Smooth muscle cell (in vitro differentiated cells): ENCODE measurements at regions not wholly inside any gene's neighbourhood (a gene's known extent, or its start where the extent isn't known, plus 50 kb on each side); places are given as distances from the start of the nearest gene placed in this dataset.

Source experiments
- DNase-seq: peaks from one replicate; lab custom pipeline; 2025; ENCODE audit not compliant: unreplicated experiment; lab: John Stamatoyannopoulos, UW
- H2AFZ ChIP-seq: fragments of 200-600 bp; sonication (generic); 2 replicates; pipeline ENCODE4 v1.6.0; 2016; ENCODE audit warnings: antibody characterized with exemption, low read depth, mild to moderate bottlenecking
- H3F3A ChIP-seq: fragments of 200-600 bp; sonication (generic); 2 replicates; pipeline ENCODE4 v1.6.0; 2017; ENCODE audit warnings: antibody characterized with exemption, low read depth
- H3K27ac ChIP-seq: fragments of 200-600 bp; sonication (generic); 2 replicates; pipeline ENCODE4 v1.5.1; 2016; ENCODE audit warnings: low read depth, mild to moderate bottlenecking
- H3K27me3 ChIP-seq: fragments of 200-600 bp; sonication (generic); 2 replicates; pipeline ENCODE4 v1.6.1; 2016; ENCODE audit warnings: low read depth, mild to moderate bottlenecking
- H3K36me3 ChIP-seq: fragments of 200-600 bp; sonication (generic); 2 replicates; pipeline ENCODE4 v1.5.1; 2016; ENCODE audit warnings: low read depth
- H3K4me1 ChIP-seq: fragments of 200-600 bp; sonication (generic); 2 replicates; pipeline ENCODE4 v1.5.1; 2016; ENCODE audit warnings: low read depth
- H3K4me2 ChIP-seq: fragments of 200-600 bp; sonication (generic); 2 replicates; pipeline ENCODE4 v1.6.0; 2016; ENCODE audit warnings: mild to moderate bottlenecking
- H3K4me3 ChIP-seq: fragments of 200-600 bp; sonication (generic); 2 replicates; pipeline ENCODE4 v1.5.1; 2016; ENCODE audit warnings: mild to moderate bottlenecking
- H3K79me2 ChIP-seq: fragments of 200-600 bp; sonication (generic); 2 replicates; pipeline ENCODE4 v1.6.0; 2016; ENCODE audit warnings: low read depth, mild to moderate bottlenecking
- H3K9ac ChIP-seq: fragments of 200-600 bp; sonication (generic); 2 replicates; pipeline ENCODE4 v1.6.0; 2016; ENCODE audit warnings: low read depth
- H3K9me3 ChIP-seq: fragments of 200-600 bp; sonication (generic); replicated peaks from 2 replicates; pipeline ENCODE4 v1.5.1; 2016; ENCODE audit warnings: low read depth
- H4K20me1 ChIP-seq: fragments of 200-600 bp; sonication (generic); 2 replicates; pipeline ENCODE4 v1.6.0; 2016; ENCODE audit warnings: low read depth
- CTCF ChIP-seq: fragments of 200-600 bp; sonication (generic); IDR thresholded peaks from 2 replicates; pipeline ENCODE4 v1.5.1; 2017; ENCODE audit warnings: borderline replicate concordance, mild to moderate bottlenecking, antibody characterized with exemption; ENCODE audit not compliant: insufficient read depth, poor library complexity, severe bottlenecking
- WGBS: methylation state at CpG from one replicate; pipeline ENCODE4 v1.1.7; 2016; ENCODE audit warnings: low lambda C conversion rate; 5-methylcytosine and 5-hydroxymethylcytosine counted together

GRCh38 chr2:113812204-113812603 is 55.8 kb upstream of the SLC35F5 start:
- H3K4me3 ChIP-seq, result no peak overlapping the region
- H4K20me1 ChIP-seq, result no peaks in the 10 kb centered on the region
- no peak for DNase-seq
- TF ChIP-seq CTCF, result no peak
- WGBS, result 46% methylated on average over 4 of the region's 4 CpGs
- H3K9ac ChIP-seq, result no peak overlapping the region
- H3K4me2 ChIP-seq, result peak overlapping the region; percentile 39
- no peaks in the 10 kb centered on the region for H3F3A ChIP-seq
- H3K27me3 ChIP-seq, result no peaks in the 10 kb centered on the region
- H3K36me3 ChIP-seq, result no peaks in the 10 kb centered on the region
- no peak overlapping the region for H3K27ac ChIP-seq
- no peaks in the 10 kb centered on the region for H3K9me3 ChIP-seq
- H3K4me1 ChIP-seq, result no peaks in the 10 kb centered on the region
- no peaks in the 10 kb centered on the region for H3K79me2 ChIP-seq
- no peak overlapping the region for H2AFZ ChIP-seq

GRCh38 chr2:113809076-113809736 is 52.8 kb upstream of the SLC35F5 start:
- Histone ChIP-seq H2AFZ (no peak overlapping the region), H3K36me3 (no peaks in the 10 kb centered on the region), H3K4me1 (no peaks in the 10 kb centered on the region), H3K9me3 (no peaks in the 10 kb centered on the region), H3K9ac (no peak overlapping the region), H3K4me3 (no peak overlapping the region), H3K79me2 (no peaks in the 10 kb centered on the region), H3K27ac (no peak overlapping the region), H3F3A (no peaks in the 10 kb centered on the region), H3K27me3 (no peaks in the 10 kb centered on the region), H4K20me1 (no peaks in the 10 kb centered on the region), H3K4me2 (no peak overlapping the region)
- no peak for TF ChIP-seq CTCF
- WGBS, result over 99% methylated on average over 5 of the region's 5 CpGs
- DNase-seq, result no peak

- TF ChIP-seq CTCF, result no peak
Observed at GRCh38 chr2:113807721-113808120, 51.3 kb upstream of the SLC35F5 start.

More at GRCh38 chr2:113807721-113808120, 51.3 kb upstream of the SLC35F5 start:
- Histone ChIP-seq H3K36me3 (no peaks in the 10 kb centered on the region), H3K79me2 (no peaks in the 10 kb centered on the region), H3K9me3 (no peaks in the 10 kb centered on the region), H3K27me3 (no peaks in the 10 kb centered on the region), H3K27ac (no peak overlapping the region), H3K4me3 (no peak overlapping the region), H4K20me1 (no peaks in the 10 kb centered on the region), H3K4me2 (no peak overlapping the region), H3F3A (no peaks in the 10 kb centered on the region), H3K4me1 (no peaks in the 10 kb centered on the region), H3K9ac (no peak overlapping the region), H2AFZ (no peak overlapping the region)
- 95% methylated on average over 2 of the region's 2 CpGs for WGBS
- no peak for DNase-seq
